ENCODE measurements at regions not wholly inside any gene's neighbourhood (a gene's known extent, or its start where the extent isn't known, plus 50 kb on each side); places are given as distances from the start of the nearest gene placed in this dataset.

DNA sequence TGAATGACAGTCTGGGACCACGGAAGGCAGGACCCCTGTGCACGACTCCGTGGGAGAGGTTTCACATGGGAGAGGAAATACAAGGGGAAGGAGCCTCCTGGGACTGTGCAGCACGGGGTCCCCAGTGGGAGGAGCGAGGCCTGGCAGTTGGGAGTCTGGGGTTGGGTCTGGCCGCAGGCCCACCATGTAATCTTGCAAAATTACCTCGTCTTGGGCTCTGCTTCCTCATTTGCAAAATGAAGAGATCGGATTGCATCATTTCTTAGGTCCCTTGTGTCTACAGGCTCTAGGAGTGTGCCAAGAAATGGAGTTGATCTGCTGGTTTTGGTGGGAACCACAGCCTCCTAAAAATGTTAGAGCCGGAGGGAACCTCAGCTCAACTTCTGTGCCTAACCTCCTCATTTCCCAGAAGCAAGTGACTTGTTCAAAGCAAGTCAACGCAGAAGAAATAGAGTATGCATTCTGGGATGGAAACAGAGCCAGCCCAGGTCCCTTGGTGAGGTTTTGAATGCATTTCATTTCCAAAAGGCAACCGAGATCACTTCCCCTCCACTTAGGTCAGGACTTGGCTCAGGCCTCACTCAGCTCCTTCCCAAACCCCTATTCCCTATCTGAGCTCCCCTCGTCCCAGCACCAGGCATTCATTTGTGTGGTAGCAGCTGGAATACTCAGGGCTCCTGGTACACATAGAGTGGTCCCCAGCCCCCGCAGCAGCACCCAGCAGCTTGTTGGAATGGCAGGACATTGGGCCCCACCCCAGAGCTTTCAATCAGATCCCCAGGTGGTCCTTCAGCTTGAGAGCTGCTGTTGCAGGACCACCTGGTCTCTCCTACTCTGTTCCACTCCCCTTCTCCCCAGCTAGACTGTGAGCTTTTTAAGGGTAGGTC, 267.7 kb downstream of the XXYLT1 start:
- TF ChIP-seq, protein P1, sequence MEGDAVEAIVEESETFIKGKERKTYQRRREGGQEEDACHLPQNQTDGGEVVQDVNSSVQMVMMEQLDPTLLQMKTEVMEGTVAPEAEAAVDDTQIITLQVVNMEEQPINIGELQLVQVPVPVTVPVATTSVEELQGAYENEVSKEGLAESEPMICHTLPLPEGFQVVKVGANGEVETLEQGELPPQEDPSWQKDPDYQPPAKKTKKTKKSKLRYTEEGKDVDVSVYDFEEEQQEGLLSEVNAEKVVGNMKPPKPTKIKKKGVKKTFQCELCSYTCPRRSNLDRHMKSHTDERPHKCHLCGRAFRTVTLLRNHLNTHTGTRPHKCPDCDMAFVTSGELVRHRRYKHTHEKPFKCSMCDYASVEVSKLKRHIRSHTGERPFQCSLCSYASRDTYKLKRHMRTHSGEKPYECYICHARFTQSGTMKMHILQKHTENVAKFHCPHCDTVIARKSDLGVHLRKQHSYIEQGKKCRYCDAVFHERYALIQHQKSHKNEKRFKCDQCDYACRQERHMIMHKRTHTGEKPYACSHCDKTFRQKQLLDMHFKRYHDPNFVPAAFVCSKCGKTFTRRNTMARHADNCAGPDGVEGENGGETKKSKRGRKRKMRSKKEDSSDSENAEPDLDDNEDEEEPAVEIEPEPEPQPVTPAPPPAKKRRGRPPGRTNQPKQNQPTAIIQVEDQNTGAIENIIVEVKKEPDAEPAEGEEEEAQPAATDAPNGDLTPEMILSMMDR (IDR thresholded peaks at IDR 0.05), result no peak
- TF ChIP-seq, protein P2, sequence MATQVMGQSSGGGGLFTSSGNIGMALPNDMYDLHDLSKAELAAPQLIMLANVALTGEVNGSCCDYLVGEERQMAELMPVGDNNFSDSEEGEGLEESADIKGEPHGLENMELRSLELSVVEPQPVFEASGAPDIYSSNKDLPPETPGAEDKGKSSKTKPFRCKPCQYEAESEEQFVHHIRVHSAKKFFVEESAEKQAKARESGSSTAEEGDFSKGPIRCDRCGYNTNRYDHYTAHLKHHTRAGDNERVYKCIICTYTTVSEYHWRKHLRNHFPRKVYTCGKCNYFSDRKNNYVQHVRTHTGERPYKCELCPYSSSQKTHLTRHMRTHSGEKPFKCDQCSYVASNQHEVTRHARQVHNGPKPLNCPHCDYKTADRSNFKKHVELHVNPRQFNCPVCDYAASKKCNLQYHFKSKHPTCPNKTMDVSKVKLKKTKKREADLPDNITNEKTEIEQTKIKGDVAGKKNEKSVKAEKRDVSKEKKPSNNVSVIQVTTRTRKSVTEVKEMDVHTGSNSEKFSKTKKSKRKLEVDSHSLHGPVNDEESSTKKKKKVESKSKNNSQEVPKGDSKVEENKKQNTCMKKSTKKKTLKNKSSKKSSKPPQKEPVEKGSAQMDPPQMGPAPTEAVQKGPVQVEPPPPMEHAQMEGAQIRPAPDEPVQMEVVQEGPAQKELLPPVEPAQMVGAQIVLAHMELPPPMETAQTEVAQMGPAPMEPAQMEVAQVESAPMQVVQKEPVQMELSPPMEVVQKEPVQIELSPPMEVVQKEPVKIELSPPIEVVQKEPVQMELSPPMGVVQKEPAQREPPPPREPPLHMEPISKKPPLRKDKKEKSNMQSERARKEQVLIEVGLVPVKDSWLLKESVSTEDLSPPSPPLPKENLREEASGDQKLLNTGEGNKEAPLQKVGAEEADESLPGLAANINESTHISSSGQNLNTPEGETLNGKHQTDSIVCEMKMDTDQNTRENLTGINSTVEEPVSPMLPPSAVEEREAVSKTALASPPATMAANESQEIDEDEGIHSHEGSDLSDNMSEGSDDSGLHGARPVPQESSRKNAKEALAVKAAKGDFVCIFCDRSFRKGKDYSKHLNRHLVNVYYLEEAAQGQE (IDR thresholded peaks at IDR 0.05; ENCODE audit: insufficient read depth in 1 of 2, low read depth in 2 of 2, low read length in 1 of 2), result no peak
- TF ChIP-seq POLR2AphosphoS5 (IDR thresholded peaks at IDR 0.05; ENCODE audit: low read depth, low read length) (no peak), SIN3A (IDR thresholded peaks at IDR 0.05; ENCODE audit: borderline replicate concordance, insufficient read depth, low read depth, low read length) (no peak)

All from Panc1 (cell line).